HG03521 (cell line): ENCODE measurements at regions not wholly inside any gene's neighbourhood (a gene's known extent, or its start where the extent isn't known, plus 50 kb on each side); places are given as distances from the start of the nearest gene placed in this dataset.

Source experiments
- ATAC-seq: cut with Tn5 transposase; IDR thresholded peaks from one replicate; pipeline ENCODE4 v1.9.1; 2021; ENCODE audit warnings: mild to moderate bottlenecking, moderate library complexity; ENCODE audit not compliant: unreplicated experiment

DNA sequence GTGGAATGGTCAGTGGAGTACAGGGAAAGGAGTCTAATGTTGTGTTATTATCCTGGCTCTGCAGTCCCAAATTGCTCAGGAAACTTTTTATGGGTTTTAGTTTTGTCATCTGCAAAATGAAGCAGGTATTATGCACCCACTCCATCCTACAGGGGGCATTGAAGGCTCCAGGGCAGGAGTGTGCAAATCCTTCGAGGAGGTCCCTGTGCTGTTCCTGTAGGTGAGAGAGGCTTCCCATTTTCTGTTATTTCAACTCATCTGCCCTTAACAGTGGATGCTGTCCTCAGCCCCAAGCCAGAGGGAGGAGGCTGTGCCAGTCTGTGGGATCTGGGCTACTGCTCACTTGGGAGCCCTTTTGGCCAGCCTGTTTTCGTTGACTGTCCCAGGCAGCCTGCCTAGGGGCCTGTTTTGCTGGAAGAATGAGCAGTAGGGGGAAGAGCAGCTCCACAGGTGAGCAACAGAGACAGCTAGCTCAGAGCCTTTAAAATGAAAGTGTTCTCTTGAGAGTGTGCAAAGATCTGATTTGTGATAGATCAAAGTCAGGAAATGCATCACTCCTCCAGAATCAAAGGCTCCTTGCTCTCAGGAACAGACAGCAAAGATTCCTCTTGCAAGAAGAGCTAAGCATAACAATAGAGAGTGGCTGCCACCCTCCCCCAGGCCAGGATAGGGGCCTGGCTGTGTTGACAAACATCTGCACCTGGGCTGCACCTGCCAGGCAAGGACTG is 317.6 kb upstream of the PROX1 start:
- no peak for ATAC-seq

DNA sequence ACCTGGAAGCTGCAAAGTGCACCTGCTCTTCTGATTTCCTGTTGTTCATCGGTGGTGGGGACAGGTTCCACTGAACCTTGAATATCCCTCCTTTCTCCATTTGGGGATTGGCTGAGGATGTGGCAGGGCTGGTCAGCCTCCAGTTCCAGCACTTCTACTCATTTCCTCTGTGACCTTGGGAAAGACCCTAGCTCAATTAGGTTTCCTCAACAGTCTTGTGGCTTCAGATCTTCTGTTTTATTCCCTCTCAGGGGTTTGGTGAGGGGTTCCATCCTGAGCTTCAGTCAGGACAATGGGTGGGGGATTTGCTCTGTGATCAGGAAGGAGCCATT is 317.1 kb upstream of the PROX1 start:
- ATAC-seq = no peak

DNA sequence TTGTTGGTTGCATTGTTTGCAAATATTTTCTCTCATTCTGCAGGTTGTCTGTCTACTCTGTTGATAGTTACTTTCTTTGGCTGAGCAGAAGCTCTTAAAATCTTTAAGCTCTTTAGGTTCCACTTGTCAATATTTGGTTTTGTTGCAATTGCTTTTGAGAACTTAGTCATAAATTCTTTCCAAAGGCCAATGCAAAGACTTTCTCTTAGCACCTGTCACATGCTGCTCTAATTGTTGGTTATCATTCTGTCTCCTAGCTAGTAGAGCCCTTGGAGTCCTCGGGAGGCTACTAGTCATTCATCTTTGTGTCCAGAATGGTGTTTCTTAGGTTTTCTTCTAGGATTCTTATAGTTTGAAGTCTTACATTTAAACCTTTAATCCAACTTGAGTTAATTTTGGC is 312.7 kb upstream of the PROX1 start:
- no peak for ATAC-seq

DNA sequence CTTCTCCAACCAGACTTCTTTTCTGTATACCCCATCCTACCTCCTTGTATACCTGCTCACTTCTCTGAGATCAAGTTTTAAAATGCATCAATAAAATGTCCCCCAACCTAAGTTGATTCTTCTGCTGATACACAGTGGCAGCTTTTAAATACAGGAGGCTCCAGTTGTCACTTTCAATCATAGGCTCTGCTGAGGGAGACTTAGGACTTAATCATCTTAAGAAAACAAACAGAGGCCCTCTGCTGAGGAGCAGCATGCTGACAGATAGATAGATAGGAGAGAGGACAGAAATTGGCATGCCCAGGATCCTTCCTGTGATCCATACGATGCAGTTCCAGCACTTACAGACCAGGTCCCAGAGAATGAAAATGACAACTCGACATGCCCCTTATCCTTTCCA is 311.0 kb upstream of the PROX1 start:
- ATAC-seq = no peak

DNA sequence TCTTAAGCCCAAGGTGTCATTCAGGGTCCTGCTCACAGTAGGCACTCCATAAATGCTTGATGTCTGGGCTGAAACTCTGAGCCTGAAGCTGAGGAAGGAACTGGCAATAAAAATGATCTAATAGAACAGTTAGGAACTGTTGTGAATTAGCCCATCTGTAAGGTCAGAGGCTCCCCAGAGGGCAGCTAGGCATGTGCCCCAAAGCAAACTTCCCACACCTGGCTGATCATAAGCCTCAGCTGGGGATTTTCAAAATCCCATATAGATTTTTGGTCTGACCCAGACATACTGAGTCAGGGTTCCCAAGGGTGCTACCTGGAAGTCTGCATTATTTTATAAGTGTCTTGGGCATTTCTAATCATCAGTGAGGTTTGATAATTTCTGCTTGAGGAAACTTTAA is 309.4 kb upstream of the PROX1 start:
- no peak for ATAC-seq

DNA sequence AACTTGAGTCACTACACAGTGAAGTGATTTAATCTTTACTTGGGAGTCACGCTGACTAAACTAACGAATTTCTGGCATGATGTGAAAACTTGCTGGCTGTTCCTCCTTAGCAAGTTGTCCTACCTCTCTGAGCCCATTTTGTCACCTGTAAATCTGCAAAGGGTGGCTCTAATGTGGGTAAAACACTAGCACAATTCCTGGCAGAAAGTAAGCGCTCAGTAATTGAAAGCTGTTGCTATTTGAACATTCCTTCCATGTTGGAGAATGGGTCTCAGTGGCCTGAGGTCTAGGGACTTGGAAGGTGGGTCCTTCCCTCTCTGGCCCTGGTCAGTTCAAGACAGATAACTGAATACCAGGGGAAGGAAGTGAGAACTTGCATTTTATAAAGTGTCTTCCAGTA is 309.0 kb upstream of the PROX1 start:
- ATAC-seq = no peak

DNA sequence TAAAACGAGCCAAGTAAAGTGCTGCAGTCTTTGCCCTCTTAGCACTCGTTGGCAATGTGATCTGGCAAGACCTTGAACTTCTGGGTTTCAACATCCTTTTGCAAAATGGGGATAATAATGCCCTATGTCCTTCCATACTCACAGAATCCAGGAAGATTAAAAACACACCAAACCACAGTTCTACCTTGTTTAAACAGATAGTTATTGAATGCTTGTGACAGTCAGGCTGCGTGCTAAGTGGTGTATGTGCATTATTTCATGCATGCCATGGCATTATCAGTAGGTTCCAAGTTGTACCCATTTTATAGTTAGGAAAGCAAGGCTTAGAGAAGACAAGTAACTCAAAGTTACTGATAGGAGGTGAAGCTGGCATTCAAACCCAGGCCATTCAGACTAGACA is 308.6 kb upstream of the PROX1 start:
- no peak for ATAC-seq

DNA sequence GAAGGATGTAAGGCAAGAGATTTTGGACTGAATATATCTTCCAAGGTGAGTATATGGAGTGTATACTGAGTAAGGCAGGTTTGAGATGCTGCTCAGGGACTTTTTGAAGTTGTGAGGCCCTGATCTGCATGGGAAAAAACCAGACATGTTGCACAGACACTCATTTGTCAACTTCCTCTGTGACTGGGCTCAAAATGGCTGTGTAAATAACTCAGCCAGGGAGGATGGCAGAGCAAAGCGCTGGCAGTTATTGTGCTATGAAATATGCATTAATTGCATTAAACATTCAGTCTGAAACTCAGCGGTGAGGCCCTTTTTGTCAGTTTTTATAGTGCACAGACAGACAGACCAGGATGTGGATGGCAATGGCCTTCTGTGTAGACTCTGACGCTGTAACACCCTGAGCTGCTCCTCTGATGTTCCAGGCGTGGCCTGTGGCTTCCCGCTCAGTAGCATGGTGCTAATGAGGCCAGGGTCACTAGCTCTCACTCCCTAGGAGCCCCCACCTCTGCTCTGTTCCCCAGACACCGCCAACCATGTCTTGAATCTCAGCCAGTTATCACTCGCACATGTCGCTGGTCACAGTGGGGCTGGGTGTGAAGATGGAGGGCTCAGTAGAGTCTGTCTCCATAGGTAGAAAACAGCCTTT is 307.0 kb upstream of the PROX1 start:
- no peak for ATAC-seq

DNA sequence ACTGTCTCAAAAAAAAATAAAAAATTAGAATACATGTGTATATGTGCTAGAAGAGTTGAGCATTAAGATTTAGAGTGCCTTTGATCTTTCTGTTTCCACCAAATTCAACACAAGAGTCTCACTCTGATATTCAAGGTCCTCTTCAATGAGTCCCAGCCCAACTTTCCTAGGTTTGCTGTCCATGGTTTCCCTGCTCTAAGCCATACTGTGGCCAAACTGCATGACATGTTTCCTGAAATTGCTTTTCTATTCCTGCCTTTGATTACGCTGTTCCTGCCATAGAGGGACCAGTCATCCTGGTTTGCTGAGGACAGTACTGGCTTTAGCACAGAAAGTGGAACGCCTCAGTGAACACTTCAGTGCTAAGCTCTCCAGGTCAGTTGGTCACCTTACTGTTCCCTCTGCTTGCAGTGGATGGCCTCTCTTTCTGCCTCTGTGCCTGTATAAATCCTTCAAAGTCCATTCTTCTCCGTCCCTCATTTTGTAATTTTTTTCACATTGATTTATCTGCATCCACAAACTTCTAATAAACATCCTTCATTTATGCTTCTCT is 305.9 kb upstream of the PROX1 start:
- no peak for ATAC-seq

DNA sequence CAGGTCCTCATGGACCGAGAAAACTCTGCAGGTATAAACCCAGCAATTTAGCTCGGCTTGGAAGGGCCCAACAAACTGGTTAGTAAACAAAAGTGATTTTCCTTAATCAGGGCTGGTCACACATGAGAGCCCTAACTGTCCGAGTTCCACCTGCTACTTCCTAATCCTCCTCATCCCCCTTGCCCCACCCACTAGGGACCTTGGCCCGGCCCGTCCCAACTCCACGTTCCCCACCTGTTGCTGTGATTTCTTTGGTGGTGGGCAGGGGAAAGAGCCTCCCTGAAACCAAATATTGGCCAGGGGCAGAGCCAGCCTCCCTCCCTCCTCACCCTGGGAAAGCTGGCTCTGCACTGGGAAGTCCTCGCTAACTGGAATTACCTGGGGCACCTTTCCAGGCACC is 304.2 kb upstream of the PROX1 start:
- ATAC-seq = no peak

DNA sequence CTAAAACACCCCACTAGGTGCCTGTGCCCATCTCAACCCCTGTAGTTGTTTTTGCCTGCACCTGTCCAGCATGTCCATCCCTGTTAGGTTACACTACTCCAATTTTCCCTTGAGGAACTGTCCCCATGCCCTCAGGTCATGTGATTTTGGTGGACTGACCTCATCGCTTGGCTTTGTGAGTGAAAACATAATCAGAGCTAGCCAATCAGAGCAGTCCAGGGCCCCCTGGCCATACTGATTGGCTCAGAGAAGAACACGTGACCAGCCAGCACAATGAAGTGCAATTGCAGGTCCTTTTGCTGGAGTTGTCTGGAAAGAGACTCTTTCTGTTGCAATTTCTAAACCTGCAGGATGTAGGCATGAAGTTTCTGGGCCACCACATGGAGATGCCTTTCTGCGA is 303.3 kb upstream of the PROX1 start:
- no peak for ATAC-seq

DNA sequence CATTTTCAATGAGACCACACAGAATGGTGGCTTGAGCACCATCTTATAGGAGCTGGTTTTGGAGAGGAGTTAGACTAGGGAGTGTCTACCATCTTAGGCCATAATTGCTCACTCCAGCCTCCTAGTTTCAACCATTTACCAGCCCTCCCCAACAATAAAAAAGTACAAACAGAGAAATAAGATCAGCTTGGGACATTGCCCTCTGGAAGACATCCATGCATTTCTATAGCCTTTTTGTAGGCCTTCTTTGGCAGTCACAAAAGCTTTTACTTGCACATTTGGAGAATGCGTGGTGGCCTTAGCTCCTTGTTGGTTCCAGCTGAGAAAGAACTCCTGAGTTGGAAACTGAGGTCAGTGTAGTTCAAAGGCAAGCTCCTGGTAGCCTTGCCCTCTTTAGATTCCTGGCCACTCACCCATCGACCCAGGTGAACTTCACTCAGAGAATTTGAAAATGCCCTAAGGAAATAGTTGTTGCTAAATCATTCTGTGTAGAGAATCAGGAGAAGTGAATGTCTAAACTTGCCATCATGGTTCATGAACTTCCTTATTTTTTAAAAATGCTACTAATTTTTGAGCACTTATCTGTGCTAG is 301.7 kb upstream of the PROX1 start:
- ATAC-seq = no peak

DNA sequence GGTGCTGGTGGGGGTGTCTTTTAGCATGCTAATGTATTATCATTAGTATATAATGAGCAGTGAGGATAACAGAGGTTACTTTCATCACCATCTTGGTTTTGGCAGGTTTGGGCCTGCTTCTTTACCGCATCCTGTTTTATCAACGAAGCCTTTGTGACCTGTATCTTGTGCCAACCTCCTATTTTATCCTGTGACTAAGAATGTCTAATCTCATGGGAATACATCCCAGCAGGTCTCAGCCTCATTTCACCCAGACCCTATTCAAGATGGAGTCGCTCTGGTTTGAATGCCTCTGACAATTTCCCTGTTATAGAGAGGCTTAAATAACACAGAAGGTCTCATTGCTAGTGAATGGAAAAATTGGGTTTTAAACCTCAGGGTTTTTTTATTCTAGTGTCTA is 300.8 kb upstream of the PROX1 start:
- ATAC-seq = no peak

DNA sequence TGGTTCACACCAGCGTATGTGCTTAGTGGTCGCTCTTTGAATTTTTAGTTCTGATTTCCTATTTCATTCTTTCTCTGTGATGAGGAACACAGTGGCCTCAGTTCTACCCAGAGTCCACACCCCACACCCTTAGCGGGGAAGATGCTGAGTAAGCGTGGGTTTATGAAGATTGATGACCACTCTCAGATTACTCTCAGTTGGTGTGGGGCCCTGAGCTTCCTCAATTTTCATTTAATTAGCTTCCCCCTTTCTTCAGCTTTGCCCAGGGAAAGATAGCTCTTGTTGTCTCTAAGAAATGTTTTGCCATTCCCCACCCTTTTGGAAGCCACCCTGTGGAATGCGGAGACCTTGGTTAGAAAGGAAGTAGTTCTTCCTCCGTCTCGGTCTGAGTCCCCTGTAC is 299.9 kb upstream of the PROX1 start:
- ATAC-seq = no peak

DNA sequence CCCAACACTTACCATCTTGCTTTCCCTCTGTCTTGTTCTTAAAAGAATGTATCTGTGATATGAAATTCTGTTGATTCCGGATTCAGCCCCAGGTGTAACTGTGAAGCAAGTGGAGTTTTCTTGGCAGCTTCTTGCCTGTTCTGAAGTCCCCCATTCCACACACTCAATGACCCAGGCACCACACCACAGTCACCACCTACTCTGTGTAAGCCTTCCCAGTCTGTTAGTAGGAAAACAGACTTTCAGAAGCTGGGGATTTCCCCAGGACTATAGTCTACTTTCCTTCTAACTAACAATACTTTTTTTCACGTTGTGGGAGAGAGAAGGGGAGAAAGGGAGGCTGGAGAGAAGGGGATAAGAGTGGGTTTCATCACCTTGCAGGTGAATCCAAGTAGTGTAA is 299.1 kb upstream of the PROX1 start:
- no peak for ATAC-seq

DNA sequence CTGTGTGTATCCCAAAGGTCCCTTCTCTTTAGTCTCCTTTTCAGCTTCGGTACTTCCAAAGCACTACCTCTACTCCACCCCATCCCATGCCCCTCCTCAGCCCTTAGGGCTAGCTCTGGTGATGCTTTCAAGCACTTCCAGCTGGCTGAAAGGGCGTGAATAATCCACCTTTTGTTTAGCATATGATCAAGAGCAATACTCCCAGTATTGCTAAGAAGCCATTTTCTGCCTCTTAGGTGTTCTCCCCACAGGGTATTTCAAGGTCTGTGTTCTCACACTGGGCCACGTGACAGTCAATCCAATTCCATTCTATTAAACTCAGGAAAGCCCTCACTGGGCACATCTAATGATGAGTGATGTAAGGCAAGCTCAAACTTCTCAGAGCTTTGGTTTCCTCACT is 298.5 kb upstream of the PROX1 start:
- no peak for ATAC-seq

DNA sequence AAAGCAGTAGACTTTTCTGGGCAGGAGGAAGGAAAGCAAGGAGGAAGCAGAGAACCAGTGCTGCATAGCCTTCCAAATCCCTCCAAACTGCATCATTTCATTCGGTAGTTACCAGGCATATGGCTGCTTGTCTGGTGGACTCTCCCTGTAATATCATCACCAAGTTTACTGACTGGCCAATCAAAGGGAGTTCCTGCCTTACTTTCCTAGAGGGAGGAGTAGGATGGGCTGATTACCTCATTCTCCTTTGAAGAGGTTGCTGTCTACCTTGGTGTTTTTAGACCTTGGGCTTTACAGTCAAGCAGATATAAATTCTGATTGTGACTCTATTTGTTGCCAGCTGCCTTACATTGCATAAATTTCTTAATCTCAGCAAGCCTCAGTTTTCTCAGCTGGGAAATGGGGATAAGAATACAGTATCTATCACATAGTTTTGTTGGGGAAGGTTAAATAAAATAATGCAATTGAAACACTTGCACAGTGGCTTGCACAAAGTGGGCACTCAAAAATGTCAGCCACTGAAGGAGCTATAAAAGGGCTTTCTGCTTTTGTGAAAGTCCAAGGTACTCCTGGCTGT is 297.3 kb upstream of the PROX1 start:
- ATAC-seq = no peak

DNA sequence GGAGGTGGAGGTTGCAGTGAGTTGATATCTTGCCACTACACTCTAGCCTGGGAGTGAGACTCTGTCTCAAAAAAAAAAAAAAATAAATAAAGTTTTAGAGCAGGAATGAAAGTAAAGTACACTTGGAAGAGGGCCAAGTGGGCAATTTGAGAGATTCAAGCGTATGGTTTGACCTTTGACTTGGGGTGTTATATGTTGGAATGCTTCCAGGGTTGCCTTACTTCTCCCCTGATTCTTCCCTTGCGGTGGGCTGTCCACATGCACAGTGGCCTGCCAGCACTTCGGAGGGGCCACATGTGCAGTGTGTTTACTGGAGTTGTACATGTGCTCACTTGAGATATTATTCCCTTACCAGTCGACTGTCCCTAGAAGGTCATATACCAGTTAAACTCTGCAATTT is 295.5 kb upstream of the PROX1 start:
- ATAC-seq = no peak

DNA sequence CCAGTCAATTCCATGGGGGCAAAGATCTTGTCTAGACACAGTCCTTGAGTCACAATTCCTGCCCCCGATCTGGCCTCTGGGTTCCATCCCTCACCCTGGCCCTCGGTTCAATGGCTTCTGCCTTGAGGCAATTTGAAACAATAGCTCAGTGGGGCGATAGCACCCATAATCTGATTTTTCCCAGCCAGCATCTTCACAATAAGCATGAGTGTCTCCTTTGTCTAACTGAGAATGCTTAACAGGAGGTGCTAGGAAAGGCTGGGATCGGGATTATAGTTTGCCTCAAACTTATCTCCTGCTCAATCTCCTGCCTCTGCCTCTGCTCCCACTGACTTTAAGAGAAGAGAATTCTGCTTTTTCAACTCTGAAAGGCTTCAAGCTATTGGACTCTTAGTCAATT is 293.9 kb upstream of the PROX1 start:
- no peak for ATAC-seq

DNA sequence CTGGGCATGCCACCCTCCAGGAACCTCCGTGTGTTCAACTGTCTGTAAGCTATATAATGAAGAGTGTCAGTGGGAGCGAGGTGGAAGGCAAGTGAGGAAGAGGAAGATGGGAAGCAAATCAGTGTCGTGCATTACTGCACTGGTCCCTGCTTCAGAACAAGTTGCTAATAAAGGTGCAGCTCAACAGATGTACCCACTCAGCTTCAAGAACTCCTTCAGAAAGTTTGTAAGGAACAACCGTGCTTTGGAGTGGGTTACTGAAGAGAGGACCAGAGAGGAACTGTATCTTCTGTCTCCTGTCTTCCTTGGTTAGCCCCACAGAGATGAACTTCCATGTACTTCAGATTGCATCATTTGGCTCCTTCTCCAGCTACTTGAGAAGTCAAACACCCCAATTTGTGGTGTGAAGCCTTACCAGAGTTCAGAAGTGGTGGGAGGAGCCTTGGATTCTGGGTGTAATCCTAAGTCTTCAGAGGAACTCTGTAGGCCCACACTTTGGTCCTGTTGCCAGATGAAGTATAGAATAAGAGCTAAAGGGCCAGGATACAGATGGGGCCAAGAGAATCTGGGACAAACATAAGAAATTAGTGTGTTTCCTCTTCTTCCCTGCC is 290.5 kb upstream of the PROX1 start:
- ATAC-seq = no peak

DNA sequence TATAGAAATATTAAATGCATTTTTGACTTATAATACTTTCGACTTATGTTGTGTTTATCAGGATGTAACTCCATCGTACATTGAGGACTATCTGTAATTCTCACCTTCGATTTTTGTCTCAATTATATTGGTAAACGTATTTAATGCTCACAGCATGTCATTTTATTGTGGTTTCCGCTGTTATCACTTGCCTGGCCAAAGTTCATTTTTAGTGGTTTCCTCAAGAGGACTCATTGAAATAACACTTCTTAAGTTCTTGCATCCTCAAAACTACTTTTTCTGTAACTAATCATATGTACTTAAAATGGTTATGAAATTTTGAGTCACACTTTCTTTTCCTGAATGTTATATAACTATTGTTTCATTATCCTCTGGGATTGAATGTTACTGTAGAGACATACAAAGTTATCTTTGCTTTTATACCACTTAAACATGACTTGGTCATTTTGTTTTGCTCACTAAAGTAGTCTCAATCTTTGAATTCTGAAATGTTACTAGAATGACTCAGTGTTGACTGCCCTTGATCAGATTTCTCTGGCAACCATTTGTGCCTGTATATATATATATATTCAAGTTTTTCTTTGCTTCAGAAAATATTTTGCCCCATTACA is 289.6 kb upstream of the PROX1 start:
- ATAC-seq = no peak
